HepG2 (cell line): ENCODE measurements at regions not wholly inside any gene's neighbourhood (a gene's known extent, or its start where the extent isn't known, plus 50 kb on each side); places are given as distances from the start of the nearest gene placed in this dataset.

ENCODE experiments used
- ATAC-seq: fragments of 200-7000 bp; cut with Tn5 transposase; 3 replicates; pipeline ENCODE4 v1.9.1; 2020; ENCODE audit warnings: mild to moderate bottlenecking, moderate library complexity
- BruUV-seq: library from RNA; stranded (reverse); fragments of 400-500 nt; replicated peaks from 2 replicates; lab custom pipeline; 2021; lab: Mats Ljungman, UMichigan
- CTCF ChIA-PET: fragments of 300-600 bp; formaldehyde crosslinking; extraction: SDS; loops from one replicate; lab custom pipeline; 2021; ENCODE audit warnings: low total read pairs, inconsistent platforms, low intra/inter-chr PET ratio; lab: Yijun Ruan, JAX
- POLR2A ChIA-PET: fragments of 350-600 bp; sonication (Branson Sonifier 250); formaldehyde crosslinking; loops from one replicate; lab custom pipeline; 2020; ENCODE audit warnings: antibody characterized with exemption, inconsistent platforms; lab: Yijun Ruan, JAX
- DNase-seq: peaks from one replicate; pipeline ENCODE4 v3.0.0-alpha.2; 2015; ENCODE audit warnings: low spot score
- FAIRE-seq: peaks from 3 replicates; lab custom pipeline; 2011; peaks lifted over from hg19 to GRCh38; lab: Jason Lieb, UNC
- H2AFZ ChIP-seq: one replicate; pipeline ENCODE4 v1.6.1; 2011; ENCODE audit warnings: low read length, inconsistent platforms
- H3K27ac ChIP-seq: fragments of 300-600 bp; 3 replicates; pipeline ENCODE4 v1.8.0; 2011; ENCODE audit warnings: mixed run types, mild to moderate bottlenecking, mixed read lengths, low read length, inconsistent platforms; ENCODE audit not compliant: insufficient read depth; ENCODE audit errors: extremely low read length
- H3K27me3 ChIP-seq, 2 experiments: fragments of 200-600 bp in 1 of 2; 2 replicates in 1 of 2; 3 replicates in 1 of 2; pipeline versions ENCODE4 v1.6.0 to v1.8.0; 2011; ENCODE audit warnings: low read length in 2 of 2, mild to moderate bottlenecking in 2 of 2, moderate library complexity in 2 of 2, inconsistent platforms in 1 of 2; ENCODE audit not compliant: insufficient read depth in 2 of 2, control insufficient read depth in 1 of 2
- H3K36me3 ChIP-seq, 2 experiments: fragments of 200-600 bp in 1 of 2; replicated peaks in 1 of 2; 2 replicates in 1 of 2; 3 replicates in 1 of 2; pipeline versions ENCODE4 v1.5.1 to v1.8.0; 2011; ENCODE audit warnings: low read length in 2 of 2, inconsistent platforms in 1 of 2; ENCODE audit not compliant: insufficient read depth in 2 of 2, control insufficient read depth in 1 of 2
- H3K4me1 ChIP-seq: 2 replicates; pipeline ENCODE4 v1.5.1; 2012; ENCODE audit warnings: low read length, inconsistent platforms; ENCODE audit not compliant: insufficient read depth
- H3K4me2 ChIP-seq: 2 replicates; pipeline ENCODE4 v1.6.0; 2011; ENCODE audit warnings: low read depth, low read length, inconsistent platforms
- H3K4me3 ChIP-seq, 3 experiments: fragments of 200-600 bp in 1 of 3; sonication (generic), shearing (Covaris generic) in 1 of 3; replicated peaks in 1 of 3; 2 replicates each; pipeline ENCODE4 v1.5.1; 2011 to 2016; ENCODE audit warnings: low read length in 3 of 3, inconsistent platforms in 2 of 3, low read depth in 2 of 3, mild to moderate bottlenecking in 2 of 3, control low read depth in 1 of 3, mixed read lengths in 1 of 3; ENCODE audit not compliant: insufficient read depth in 1 of 3
- H3K79me2 ChIP-seq: one replicate; pipeline ENCODE4 v1.6.1; 2011; ENCODE audit warnings: low read length, inconsistent platforms; ENCODE audit not compliant: insufficient read depth
- H3K9ac ChIP-seq: 2 replicates; pipeline ENCODE4 v1.6.0; 2011; ENCODE audit warnings: mild to moderate bottlenecking, low read depth, low read length, inconsistent platforms; ENCODE audit not compliant: insufficient read depth
- H3K9me3 ChIP-seq: 2 replicates; pipeline ENCODE4 v1.5.1; 2012; ENCODE audit warnings: mild to moderate bottlenecking, low read length
- H4K20me1 ChIP-seq: 2 replicates; pipeline ENCODE4 v1.6.0; 2011; ENCODE audit warnings: inconsistent platforms, mild to moderate bottlenecking, low read length, moderate library complexity; ENCODE audit not compliant: insufficient read depth
- AGO2 ChIP-seq: fragments of 200-400 bp; formaldehyde crosslinking; optimal IDR thresholded peaks from 2 replicates; pipeline ENCODE3; 2017; ENCODE audit warnings: mild to moderate bottlenecking, low read depth, low read length, moderate library complexity
- ATM ChIP-seq: fragments of 450-650 bp; IDR thresholded peaks from 2 replicates; pipeline ENCODE4 v1.7.1; 2017; ENCODE audit warnings: mild to moderate bottlenecking, borderline replicate concordance
- CHD2 ChIP-seq: IDR thresholded peaks from 2 replicates; pipeline ENCODE4 v1.6.1; 2011; ENCODE audit warnings: low read depth, low read length, improper control_type of control experiment
- CHD4 ChIP-seq: fragments of 200-600 bp; sonication (generic); IDR thresholded peaks from 2 replicates; pipeline ENCODE4 v1.7.0; 2017; ENCODE audit warnings: mild to moderate bottlenecking, low read length, borderline replicate concordance
- DPF2 ChIP-seq: sonication (generic); formaldehyde crosslinking; IDR thresholded peaks from 2 replicates; pipeline ENCODE4 v1.4.0; 2020; ENCODE audit warnings: mild to moderate bottlenecking, low read depth, missing genetic modification reagents, borderline replicate concordance
- NFE2L2 ChIP-seq: fragments of 150-350 bp; IDR thresholded peaks from 2 replicates; pipeline ENCODE4 v1.6.1; 2014; ENCODE audit warnings: low read length
- NPAS2 ChIP-seq: sonication (generic); formaldehyde crosslinking; IDR thresholded peaks from 2 replicates; pipeline ENCODE4 v1.8.0; 2022; ENCODE audit warnings: mild to moderate bottlenecking, missing genetic modification reagents, borderline replicate concordance
- RXRB ChIP-seq: IDR thresholded peaks from 2 replicates; pipeline ENCODE4 v1.6.1; 2016; ENCODE audit warnings: borderline replicate concordance, missing genetic modification reagents, missing compliant biosample characterization
- SMAD1 ChIP-seq: sonication (generic); formaldehyde crosslinking; IDR thresholded peaks from 2 replicates; pipeline ENCODE4 v1.4.0; 2020; ENCODE audit warnings: missing genetic modification reagents, low read depth, mild to moderate bottlenecking, borderline replicate concordance
- SNAPC2 ChIP-seq: sonication (generic); formaldehyde crosslinking; IDR thresholded peaks from 2 replicates; pipeline ENCODE4 v1.8.1; 2022; ENCODE audit warnings: mild to moderate bottlenecking, missing genetic modification reagents
- TAF15 ChIP-seq: fragments of 200-400 bp; formaldehyde crosslinking; IDR thresholded peaks from one replicate; pipeline ENCODE4 v1.6.1; 2018; ENCODE audit warnings: mild to moderate bottlenecking, low read depth, low read length; ENCODE audit not compliant: poor library complexity, severe bottlenecking
- TARDBP ChIP-seq: sonication (generic); formaldehyde crosslinking; IDR thresholded peaks from 2 replicates; pipeline ENCODE4 v1.8.0; 2022; ENCODE audit warnings: mild to moderate bottlenecking, missing genetic modification reagents
- ZNF44 ChIP-seq: sonication (generic); formaldehyde crosslinking; IDR thresholded peaks from 2 replicates; pipeline ENCODE4 v1.5.1; 2020; ENCODE audit warnings: mild to moderate bottlenecking, missing genetic modification reagents
- ZNF550 ChIP-seq: sonication (generic); formaldehyde crosslinking; IDR thresholded peaks from 2 replicates; pipeline ENCODE4 v1.4.0; 2020; ENCODE audit warnings: mild to moderate bottlenecking, missing genetic modification reagents, borderline replicate concordance
- ZNF572 ChIP-seq: sonication (generic); formaldehyde crosslinking; IDR thresholded peaks from 2 replicates; pipeline ENCODE4 v1.5.1; 2020; ENCODE audit warnings: mild to moderate bottlenecking, missing genetic modification reagents
- ZNF678 ChIP-seq: sonication (generic); formaldehyde crosslinking; IDR thresholded peaks from 2 replicates; pipeline ENCODE4 v1.4.0; 2020; ENCODE audit warnings: mild to moderate bottlenecking, missing genetic modification reagents
- whole genome bisulfite sequencing: methylation state at CpG from one replicate; pipeline ENCODE4 v1.1.6; 2017; ENCODE audit warnings: low lambda C conversion rate; 5-methylcytosine and 5-hydroxymethylcytosine counted together
- in situ Hi-C: cut with HindIII; loops from 2 replicates; pipeline ENCODE4 v1.10.0; 2017; ENCODE audit warnings: low pct_unique_long_range_greater_than_20kb; ENCODE audit not compliant: extremely low pct_ligation_motif_present
- intact Hi-C: fragments of 100-400 bp; cut with micrococcal nuclease; formaldehyde crosslinking; loops from one replicate; pipeline ENCODE4 v1.10.0; 2022; ENCODE audit not compliant: unreplicated experiment
- TF ChIP-seq, protein P1 (sequence below): IDR thresholded peaks from 2 replicates; pipeline ENCODE4 v1.6.1; 2016; ENCODE audit warnings: low read depth, missing genetic modification reagents, missing compliant biosample characterization
- TF ChIP-seq, protein P2 (sequence below): sonication (generic); formaldehyde crosslinking; IDR thresholded peaks from 2 replicates; pipeline ENCODE4 v1.4.0; 2020; ENCODE audit warnings: mild to moderate bottlenecking, missing genetic modification reagents
- TF ChIP-seq, protein P3 (sequence below): sonication (generic); formaldehyde crosslinking; IDR thresholded peaks from 2 replicates; pipeline ENCODE4 v1.4.0; 2020; ENCODE audit warnings: mild to moderate bottlenecking, missing genetic modification reagents, borderline replicate concordance

DNA sequence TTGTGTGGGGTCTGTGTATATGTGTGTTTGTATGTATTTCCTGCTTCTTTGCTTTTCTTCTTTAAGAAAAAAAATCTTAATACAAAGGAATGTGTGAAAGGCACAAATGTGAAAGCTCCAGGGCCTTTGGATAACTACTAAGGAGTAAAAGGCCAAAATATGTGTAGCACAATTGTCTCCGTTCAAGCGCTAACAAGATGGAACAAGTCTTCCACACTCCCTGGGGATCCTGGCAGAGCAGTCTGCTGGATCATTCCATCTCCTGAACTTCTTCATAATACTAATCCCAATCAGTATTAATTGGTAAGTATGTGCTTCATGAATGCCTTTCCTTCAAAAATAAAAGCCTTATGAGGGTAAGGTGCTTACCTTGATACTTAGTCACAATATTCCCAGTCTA lies 462.5 kb upstream of the TBX3 start:
- Histone ChIP-seq H3K4me1 (no peaks in the 10 kb centered on the region), H3K36me3 (no peaks in the 10 kb centered on the region), H4K20me1 (no peaks in the 10 kb centered on the region), H3K9ac (no peak overlapping the region), H3K27me3 (no peaks in the 10 kb centered on the region), H3K9me3 (no peaks in the 10 kb centered on the region), H3K4me3 (no peak overlapping the region)
- ChIA-PET CTCF (no interaction called here), POLR2A (no interaction called here)
- WGBS: 100% methylated on average over 2 of the region's 2 CpGs
- DNase-seq (no peak), ATAC-seq (no peak), FAIRE-seq (no peak)
- in situ Hi-C loops: no loop called here
- intact Hi-C loops: no loop called here
- no peak for TF ChIP-seq CHD4
- TF ChIP-seq SNAPC2 (CRISPR knock-in tag): no peak
- no peak for TF ChIP-seq ATM
- no peak for TF ChIP-seq SMAD1 (CRISPR knock-in tag)
- no peak for TF ChIP-seq RXRB (CRISPR knock-in tag)
- TF ChIP-seq, protein P1, sequence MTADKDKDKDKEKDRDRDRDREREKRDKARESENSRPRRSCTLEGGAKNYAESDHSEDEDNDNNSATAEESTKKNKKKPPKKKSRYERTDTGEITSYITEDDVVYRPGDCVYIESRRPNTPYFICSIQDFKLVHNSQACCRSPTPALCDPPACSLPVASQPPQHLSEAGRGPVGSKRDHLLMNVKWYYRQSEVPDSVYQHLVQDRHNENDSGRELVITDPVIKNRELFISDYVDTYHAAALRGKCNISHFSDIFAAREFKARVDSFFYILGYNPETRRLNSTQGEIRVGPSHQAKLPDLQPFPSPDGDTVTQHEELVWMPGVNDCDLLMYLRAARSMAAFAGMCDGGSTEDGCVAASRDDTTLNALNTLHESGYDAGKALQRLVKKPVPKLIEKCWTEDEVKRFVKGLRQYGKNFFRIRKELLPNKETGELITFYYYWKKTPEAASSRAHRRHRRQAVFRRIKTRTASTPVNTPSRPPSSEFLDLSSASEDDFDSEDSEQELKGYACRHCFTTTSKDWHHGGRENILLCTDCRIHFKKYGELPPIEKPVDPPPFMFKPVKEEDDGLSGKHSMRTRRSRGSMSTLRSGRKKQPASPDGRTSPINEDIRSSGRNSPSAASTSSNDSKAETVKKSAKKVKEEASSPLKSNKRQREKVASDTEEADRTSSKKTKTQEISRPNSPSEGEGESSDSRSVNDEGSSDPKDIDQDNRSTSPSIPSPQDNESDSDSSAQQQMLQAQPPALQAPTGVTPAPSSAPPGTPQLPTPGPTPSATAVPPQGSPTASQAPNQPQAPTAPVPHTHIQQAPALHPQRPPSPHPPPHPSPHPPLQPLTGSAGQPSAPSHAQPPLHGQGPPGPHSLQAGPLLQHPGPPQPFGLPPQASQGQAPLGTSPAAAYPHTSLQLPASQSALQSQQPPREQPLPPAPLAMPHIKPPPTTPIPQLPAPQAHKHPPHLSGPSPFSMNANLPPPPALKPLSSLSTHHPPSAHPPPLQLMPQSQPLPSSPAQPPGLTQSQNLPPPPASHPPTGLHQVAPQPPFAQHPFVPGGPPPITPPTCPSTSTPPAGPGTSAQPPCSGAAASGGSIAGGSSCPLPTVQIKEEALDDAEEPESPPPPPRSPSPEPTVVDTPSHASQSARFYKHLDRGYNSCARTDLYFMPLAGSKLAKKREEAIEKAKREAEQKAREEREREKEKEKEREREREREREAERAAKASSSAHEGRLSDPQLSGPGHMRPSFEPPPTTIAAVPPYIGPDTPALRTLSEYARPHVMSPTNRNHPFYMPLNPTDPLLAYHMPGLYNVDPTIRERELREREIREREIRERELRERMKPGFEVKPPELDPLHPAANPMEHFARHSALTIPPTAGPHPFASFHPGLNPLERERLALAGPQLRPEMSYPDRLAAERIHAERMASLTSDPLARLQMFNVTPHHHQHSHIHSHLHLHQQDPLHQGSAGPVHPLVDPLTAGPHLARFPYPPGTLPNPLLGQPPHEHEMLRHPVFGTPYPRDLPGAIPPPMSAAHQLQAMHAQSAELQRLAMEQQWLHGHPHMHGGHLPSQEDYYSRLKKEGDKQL (CRISPR knock-in tag): no peak
- no peak for TF ChIP-seq CHD2
- TF ChIP-seq TAF15: no peak
- TF ChIP-seq ZNF44: no peak
- TF ChIP-seq DPF2: no peak
- no peak for TF ChIP-seq ZNF678 (CRISPR knock-in tag)
- TF ChIP-seq ZNF572 (CRISPR knock-in tag): no peak
- no peak for TF ChIP-seq TARDBP
- no peak for TF ChIP-seq NFE2L2
- no peak for TF ChIP-seq AGO2
- no peak for TF ChIP-seq NPAS2 (CRISPR knock-in tag)
- TF ChIP-seq, protein P2, sequence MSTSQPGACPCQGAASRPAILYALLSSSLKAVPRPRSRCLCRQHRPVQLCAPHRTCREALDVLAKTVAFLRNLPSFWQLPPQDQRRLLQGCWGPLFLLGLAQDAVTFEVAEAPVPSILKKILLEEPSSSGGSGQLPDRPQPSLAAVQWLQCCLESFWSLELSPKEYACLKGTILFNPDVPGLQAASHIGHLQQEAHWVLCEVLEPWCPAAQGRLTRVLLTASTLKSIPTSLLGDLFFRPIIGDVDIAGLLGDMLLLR (CRISPR knock-in tag): no peak
- TF ChIP-seq, protein P3, sequence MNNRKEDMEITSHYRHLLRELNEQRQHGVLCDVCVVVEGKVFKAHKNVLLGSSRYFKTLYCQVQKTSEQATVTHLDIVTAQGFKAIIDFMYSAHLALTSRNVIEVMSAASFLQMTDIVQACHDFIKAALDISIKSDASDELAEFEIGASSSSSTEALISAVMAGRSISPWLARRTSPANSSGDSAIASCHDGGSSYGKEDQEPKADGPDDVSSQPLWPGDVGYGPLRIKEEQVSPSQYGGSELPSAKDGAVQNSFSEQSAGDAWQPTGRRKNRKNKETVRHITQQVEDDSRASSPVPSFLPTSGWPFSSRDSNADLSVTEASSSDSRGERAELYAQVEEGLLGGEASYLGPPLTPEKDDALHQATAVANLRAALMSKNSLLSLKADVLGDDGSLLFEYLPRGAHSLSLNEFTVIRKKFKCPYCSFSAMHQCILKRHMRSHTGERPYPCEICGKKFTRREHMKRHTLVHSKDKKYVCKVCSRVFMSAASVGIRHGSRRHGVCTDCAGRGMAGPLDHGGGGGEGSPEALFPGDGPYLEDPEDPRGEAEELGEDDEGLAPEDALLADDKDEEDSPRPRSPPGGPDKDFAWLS: no peak
- no peak for TF ChIP-seq ZNF550 (CRISPR knock-in tag)
- TF ChIP-seq, all 625 proteins: peak for 0
- H3K79me2 ChIP-seq: no peaks in the 10 kb centered on the region
- H3K27ac ChIP-seq: no peak overlapping the region
- no peak overlapping the region for H3K4me2 ChIP-seq
- no TSS peak for BruUV-seq
- H2AFZ ChIP-seq: no peak overlapping the region
